ENCODE measurements at regions not wholly inside any gene's neighbourhood (a gene's known extent, or its start where the extent isn't known, plus 50 kb on each side); places are given as distances from the start of the nearest gene placed in this dataset.

DNA sequence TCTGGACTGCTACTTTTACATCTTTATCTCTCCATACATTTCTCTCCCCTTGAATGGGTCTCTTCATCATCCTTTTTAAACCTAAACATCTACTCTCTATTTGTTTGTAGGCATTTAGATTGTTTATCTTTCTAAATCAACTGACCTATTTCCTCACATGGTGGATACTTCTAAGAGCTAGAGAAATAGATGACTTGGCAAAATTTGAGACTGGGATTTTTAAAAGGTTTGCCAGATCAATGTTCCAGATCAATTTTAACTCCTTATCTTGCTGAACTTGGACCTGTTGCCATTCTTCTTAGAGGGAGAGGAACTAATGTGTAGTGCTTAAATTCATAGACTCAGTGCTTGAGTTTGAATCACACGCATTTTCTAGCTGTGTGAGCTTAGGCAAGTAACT lies 144.2 kb upstream of the STEAP4 start:
- no peaks in the 10 kb centered on the region for H3K79me1 ChIP-seq (ENCODE audit: low read length)
- H3K27ac ChIP-seq (ENCODE audit: low read depth, low read length), result no peak overlapping the region
- no peak overlapping the region for H2BK15ac ChIP-seq (replicated peaks; ENCODE audit: low read depth)
- no peaks in the 10 kb centered on the region for H3K36me3 ChIP-seq (ENCODE audit: control insufficient read depth, insufficient read depth, low read length)
- H3K4me1 ChIP-seq (ENCODE audit: control insufficient read depth, low read depth, low read length), result no peaks in the 10 kb centered on the region
- H3K4me2 ChIP-seq (ENCODE audit: low read length), result no peak overlapping the region
- WGBS (ENCODE audit: extremely low coverage, insufficient coverage, low lambda C conversion rate), result no CpG with 5 or more reads among the region's 1 CpG
- no peak overlapping the region for H3K18ac ChIP-seq (ENCODE audit: low read length)
- no peak overlapping the region for H2BK5ac ChIP-seq (ENCODE audit: low read length)
- no peak overlapping the region for H3K23ac ChIP-seq (ENCODE audit: low read length)
- no peaks in the 10 kb centered on the region for H3K27me3 ChIP-seq (ENCODE audit: insufficient read depth, low read length, poor library complexity)
- H3K9ac ChIP-seq (ENCODE audit: low read length), result no peak overlapping the region
- H3K79me2 ChIP-seq (ENCODE audit: control insufficient read depth, insufficient read depth, low read length), result no peaks in the 10 kb centered on the region
- H2AK5ac ChIP-seq (ENCODE audit: low read length), result no peak overlapping the region
- H2BK120ac ChIP-seq (ENCODE audit: low read depth, low read length), result no peak overlapping the region
- DNase-seq, result no peak
- H3K56ac ChIP-seq (ENCODE audit: low read length), result no peak overlapping the region
- H3K4ac ChIP-seq (ENCODE audit: low read depth, low read length), result no peak overlapping the region
- no peak overlapping the region for H3K4me3 ChIP-seq (ENCODE audit: low read length)
- H4K5ac ChIP-seq (ENCODE audit: low read length), result no peak overlapping the region
- H4K8ac ChIP-seq (ENCODE audit: low read depth, low read length), result no peak overlapping the region

DNA sequence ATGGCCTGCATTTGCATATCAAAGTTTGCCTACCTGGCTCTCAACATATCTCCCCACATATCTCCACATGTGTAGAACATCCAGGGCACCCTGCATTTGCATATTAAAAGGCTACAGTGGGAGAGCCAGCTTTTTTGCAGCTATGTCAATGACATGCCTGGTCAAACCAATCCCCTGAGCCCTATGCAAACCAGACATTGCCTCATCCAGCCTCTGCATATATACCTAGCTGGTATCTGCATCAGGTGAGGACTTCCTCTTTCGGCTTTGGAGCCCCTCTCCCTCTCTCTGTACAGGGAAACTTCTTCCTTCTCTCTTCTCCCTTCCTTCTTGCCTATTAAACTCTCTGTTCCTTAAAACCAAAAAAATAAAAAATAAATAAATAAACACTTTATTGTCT lies 142.7 kb upstream of the STEAP4 start:
- no peak overlapping the region for H2BK15ac ChIP-seq (replicated peaks; ENCODE audit: low read depth)
- no peak overlapping the region for H3K18ac ChIP-seq (ENCODE audit: low read length)
- WGBS (ENCODE audit: extremely low coverage, insufficient coverage, low lambda C conversion rate), result no CpG with 5 or more reads among the region's 1 CpG
- no peak overlapping the region for H3K23ac ChIP-seq (ENCODE audit: low read length)
- no peaks in the 10 kb centered on the region for H3K36me3 ChIP-seq (ENCODE audit: control insufficient read depth, insufficient read depth, low read length)
- H2BK120ac ChIP-seq (ENCODE audit: low read depth, low read length), result no peak overlapping the region
- no peak overlapping the region for H2BK5ac ChIP-seq (ENCODE audit: low read length)
- H3K56ac ChIP-seq (ENCODE audit: low read length), result no peak overlapping the region
- no peaks in the 10 kb centered on the region for H3K27me3 ChIP-seq (ENCODE audit: insufficient read depth, low read length, poor library complexity)
- H3K79me2 ChIP-seq (ENCODE audit: control insufficient read depth, insufficient read depth, low read length), result no peaks in the 10 kb centered on the region
- H4K5ac ChIP-seq (ENCODE audit: low read length), result no peak overlapping the region
- no peaks in the 10 kb centered on the region for H3K79me1 ChIP-seq (ENCODE audit: low read length)
- no peak overlapping the region for H3K4me2 ChIP-seq (ENCODE audit: low read length)
- DNase-seq, result peak; percentile 27
- H3K9ac ChIP-seq (ENCODE audit: low read length), result no peak overlapping the region
- no peak overlapping the region for H4K8ac ChIP-seq (ENCODE audit: low read depth, low read length)
- H3K4me3 ChIP-seq (ENCODE audit: low read length), result no peak overlapping the region
- H2AK5ac ChIP-seq (ENCODE audit: low read length), result no peak overlapping the region
- H3K27ac ChIP-seq (ENCODE audit: low read depth, low read length), result no peak overlapping the region
- no peak overlapping the region for H3K4ac ChIP-seq (ENCODE audit: low read depth, low read length)
- no peaks in the 10 kb centered on the region for H3K4me1 ChIP-seq (ENCODE audit: control insufficient read depth, low read depth, low read length)

DNA sequence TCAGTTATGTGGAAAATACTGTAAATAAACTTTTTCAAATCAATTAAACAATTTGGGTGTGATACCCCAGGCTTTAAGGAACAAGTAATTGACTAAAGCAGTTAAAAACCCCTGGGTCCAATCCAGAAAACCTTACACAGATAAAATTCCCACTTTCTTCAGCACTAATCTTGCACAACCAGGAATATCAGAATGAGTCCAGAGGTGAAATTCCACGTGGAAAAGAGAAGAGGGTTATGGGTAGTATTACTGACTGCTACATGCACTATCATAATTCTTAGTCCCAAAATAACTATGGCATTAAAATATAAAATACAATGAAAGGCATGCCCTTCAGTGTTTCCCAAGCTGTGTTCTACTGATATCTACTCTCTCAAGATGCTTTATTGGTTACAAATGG lies 135.7 kb upstream of the STEAP4 start:
- no peak overlapping the region for H4K8ac ChIP-seq (ENCODE audit: low read depth, low read length)
- H4K5ac ChIP-seq (ENCODE audit: low read length), result no peak overlapping the region
- H3K56ac ChIP-seq (ENCODE audit: low read length), result no peak overlapping the region
- H3K27me3 ChIP-seq (ENCODE audit: insufficient read depth, low read length, poor library complexity), result no peaks in the 10 kb centered on the region
- no peak overlapping the region for H3K4me2 ChIP-seq (ENCODE audit: low read length)
- H3K18ac ChIP-seq (ENCODE audit: low read length), result no peak overlapping the region
- H3K27ac ChIP-seq (ENCODE audit: low read depth, low read length), result no peak overlapping the region
- no peak overlapping the region for H2BK120ac ChIP-seq (ENCODE audit: low read depth, low read length)
- H3K4me1 ChIP-seq (ENCODE audit: control insufficient read depth, low read depth, low read length), result no peaks in the 10 kb centered on the region
- H3K4me3 ChIP-seq (ENCODE audit: low read length), result no peak overlapping the region
- H3K79me2 ChIP-seq (ENCODE audit: control insufficient read depth, insufficient read depth, low read length), result no peaks in the 10 kb centered on the region
- no peak overlapping the region for H2BK5ac ChIP-seq (ENCODE audit: low read length)
- no peak overlapping the region for H2BK15ac ChIP-seq (replicated peaks; ENCODE audit: low read depth)
- no peak overlapping the region for H3K23ac ChIP-seq (ENCODE audit: low read length)
- H3K4ac ChIP-seq (ENCODE audit: low read depth, low read length), result no peak overlapping the region
- WGBS (ENCODE audit: extremely low coverage, insufficient coverage, low lambda C conversion rate), result no CpG with 5 or more reads among the region's 1 CpG
- no peaks in the 10 kb centered on the region for H3K36me3 ChIP-seq (ENCODE audit: control insufficient read depth, insufficient read depth, low read length)
- H2AK5ac ChIP-seq (ENCODE audit: low read length), result no peak overlapping the region
- H3K9ac ChIP-seq (ENCODE audit: low read length), result no peak overlapping the region
- no peaks in the 10 kb centered on the region for H3K79me1 ChIP-seq (ENCODE audit: low read length)
- no peak for DNase-seq

DNA sequence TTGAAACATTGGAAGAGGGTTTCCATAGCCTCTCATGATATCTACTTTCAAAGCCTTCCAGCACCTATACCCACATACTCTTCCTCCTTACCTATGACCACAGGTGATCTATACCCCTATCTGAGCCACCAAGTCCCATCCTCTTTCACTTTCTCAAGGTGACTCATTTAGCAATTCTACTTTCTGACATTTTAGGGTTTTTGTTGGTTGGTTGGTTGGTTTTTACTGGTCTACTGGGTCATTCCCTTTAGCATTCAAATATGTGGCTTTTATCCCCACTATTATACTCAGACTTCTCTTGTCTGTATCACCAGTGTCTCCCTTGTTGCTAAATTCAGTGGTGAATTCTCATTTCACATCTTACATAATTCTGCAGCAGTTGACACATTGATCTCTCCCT lies 130.4 kb upstream of the STEAP4 start:
- DNase-seq, result no peak
- H3K36me3 ChIP-seq (ENCODE audit: control insufficient read depth, insufficient read depth, low read length), result no peaks in the 10 kb centered on the region

DNA sequence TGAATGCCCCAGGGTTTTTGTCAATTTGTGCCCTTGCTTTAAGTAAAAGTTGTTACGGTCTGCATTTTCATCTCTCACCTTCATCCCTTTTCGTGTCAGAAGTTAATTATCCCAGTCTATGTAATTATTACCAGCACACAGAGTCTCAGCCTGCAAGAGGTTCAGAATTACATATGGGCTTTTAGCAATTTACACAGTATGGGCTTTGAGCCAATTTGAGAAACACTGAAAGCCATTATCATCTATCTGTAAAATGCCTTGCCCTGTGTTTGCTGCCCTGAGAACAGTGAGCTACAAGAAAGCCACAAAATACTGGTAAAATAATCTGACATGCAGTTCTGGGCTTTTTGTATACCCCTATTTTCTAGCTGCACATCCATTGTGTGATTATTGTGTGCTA lies 125.6 kb upstream of the STEAP4 start:
- Histone ChIP-seq H3K56ac (ENCODE audit: low read length) (no peak overlapping the region), H3K4me1 (ENCODE audit: control insufficient read depth, low read depth, low read length) (no peaks in the 10 kb centered on the region), H2AK5ac (ENCODE audit: low read length) (no peak overlapping the region), H3K36me3 (ENCODE audit: control insufficient read depth, insufficient read depth, low read length) (no peaks in the 10 kb centered on the region), H3K79me1 (ENCODE audit: low read length) (no peaks in the 10 kb centered on the region), H2BK120ac (ENCODE audit: low read depth, low read length) (no peak overlapping the region), H2BK15ac (replicated peaks; ENCODE audit: low read depth) (no peak overlapping the region), H4K8ac (ENCODE audit: low read depth, low read length) (no peak overlapping the region), H2BK5ac (ENCODE audit: low read length) (no peak overlapping the region), H3K4me3 (ENCODE audit: low read length) (no peak overlapping the region), H3K4me2 (ENCODE audit: low read length) (no peak overlapping the region), H3K4ac (ENCODE audit: low read depth, low read length) (no peak overlapping the region), H3K9ac (ENCODE audit: low read length) (no peak overlapping the region), H4K5ac (ENCODE audit: low read length) (no peak overlapping the region), H3K27me3 (ENCODE audit: insufficient read depth, low read length, poor library complexity) (no peaks in the 10 kb centered on the region), H3K23ac (ENCODE audit: low read length) (no peak overlapping the region), H3K18ac (ENCODE audit: low read length) (no peak overlapping the region), H3K27ac (ENCODE audit: low read depth, low read length) (no peak overlapping the region), H3K79me2 (ENCODE audit: control insufficient read depth, insufficient read depth, low read length) (no peaks in the 10 kb centered on the region)
- no CpG with 5 or more reads among the region's 2 CpGs for whole genome bisulfite sequencing (ENCODE audit: extremely low coverage, insufficient coverage, low lambda C conversion rate)
- DNase-seq, result no peak

More for the DNA sequence above, 130.4 kb upstream of the STEAP4 start:
- no peaks in the 10 kb centered on the region for H3K79me1 ChIP-seq (ENCODE audit: low read length)
- no peaks in the 10 kb centered on the region for H3K79me2 ChIP-seq (ENCODE audit: control insufficient read depth, insufficient read depth, low read length)
- no peak overlapping the region for H3K23ac ChIP-seq (ENCODE audit: low read length)
- H2BK5ac ChIP-seq (ENCODE audit: low read length), result no peak overlapping the region
- H3K9ac ChIP-seq (ENCODE audit: low read length), result no peak overlapping the region
- H3K4me1 ChIP-seq (ENCODE audit: control insufficient read depth, low read depth, low read length), result no peaks in the 10 kb centered on the region
- H2BK120ac ChIP-seq (ENCODE audit: low read depth, low read length), result no peak overlapping the region
- H3K4ac ChIP-seq (ENCODE audit: low read depth, low read length), result no peak overlapping the region
- no peak overlapping the region for H4K8ac ChIP-seq (ENCODE audit: low read depth, low read length)
- H3K18ac ChIP-seq (ENCODE audit: low read length), result no peak overlapping the region
- no peaks in the 10 kb centered on the region for H3K27me3 ChIP-seq (ENCODE audit: insufficient read depth, low read length, poor library complexity)
- no peak overlapping the region for H4K5ac ChIP-seq (ENCODE audit: low read length)
- no peak overlapping the region for H3K27ac ChIP-seq (ENCODE audit: low read depth, low read length)
- no peak overlapping the region for H3K4me2 ChIP-seq (ENCODE audit: low read length)
- no peak overlapping the region for H3K56ac ChIP-seq (ENCODE audit: low read length)
- no peak overlapping the region for H3K4me3 ChIP-seq (ENCODE audit: low read length)
- no peak overlapping the region for H2AK5ac ChIP-seq (ENCODE audit: low read length)
- no peak overlapping the region for H2BK15ac ChIP-seq (replicated peaks; ENCODE audit: low read depth)

DNA sequence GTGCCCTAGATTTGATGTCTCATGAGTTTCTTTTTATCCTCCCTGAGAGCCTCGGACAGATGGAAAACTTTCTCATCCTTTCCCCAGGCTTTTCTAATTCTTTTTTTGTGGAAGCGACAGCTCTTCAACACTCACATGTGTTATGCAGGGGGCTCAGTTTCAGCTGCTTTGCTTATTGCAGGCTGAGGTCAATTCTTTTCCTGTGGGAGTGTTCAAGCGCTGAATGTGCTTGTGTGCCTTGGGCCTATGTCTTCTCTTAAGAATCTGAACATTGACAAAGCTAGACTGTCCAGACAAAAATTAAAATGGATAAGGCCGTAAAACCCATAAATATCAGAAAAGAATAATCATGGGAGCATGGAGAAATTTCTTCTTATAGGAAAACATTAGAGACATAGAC lies 125.2 kb upstream of the STEAP4 start:
- H3K36me3 ChIP-seq (ENCODE audit: control insufficient read depth, insufficient read depth, low read length), result no peaks in the 10 kb centered on the region
- H3K79me1 ChIP-seq (ENCODE audit: low read length), result no peaks in the 10 kb centered on the region
- no peak overlapping the region for H2BK5ac ChIP-seq (ENCODE audit: low read length)
- no peak for DNase-seq
- H3K23ac ChIP-seq (ENCODE audit: low read length), result no peak overlapping the region
- H2BK15ac ChIP-seq (replicated peaks; ENCODE audit: low read depth), result no peak overlapping the region
- no peak overlapping the region for H3K4ac ChIP-seq (ENCODE audit: low read depth, low read length)
- no peaks in the 10 kb centered on the region for H3K4me1 ChIP-seq (ENCODE audit: control insufficient read depth, low read depth, low read length)
- H3K27ac ChIP-seq (ENCODE audit: low read depth, low read length), result no peak overlapping the region
- H3K56ac ChIP-seq (ENCODE audit: low read length), result no peak overlapping the region
- no peak overlapping the region for H2AK5ac ChIP-seq (ENCODE audit: low read length)
- H3K4me2 ChIP-seq (ENCODE audit: low read length), result no peak overlapping the region
- no peak overlapping the region for H3K18ac ChIP-seq (ENCODE audit: low read length)
- no peaks in the 10 kb centered on the region for H3K27me3 ChIP-seq (ENCODE audit: insufficient read depth, low read length, poor library complexity)
- H3K4me3 ChIP-seq (ENCODE audit: low read length), result no peak overlapping the region
- no peak overlapping the region for H4K8ac ChIP-seq (ENCODE audit: low read depth, low read length)
- H3K9ac ChIP-seq (ENCODE audit: low read length), result no peak overlapping the region
- H2BK120ac ChIP-seq (ENCODE audit: low read depth, low read length), result no peak overlapping the region
- H3K79me2 ChIP-seq (ENCODE audit: control insufficient read depth, insufficient read depth, low read length), result no peaks in the 10 kb centered on the region
- no CpG with 5 or more reads among the region's 4 CpGs for WGBS (ENCODE audit: extremely low coverage, insufficient coverage, low lambda C conversion rate)
- H4K5ac ChIP-seq (ENCODE audit: low read length), result no peak overlapping the region
